ENCODE measurements at regions not wholly inside any gene's neighbourhood (a gene's known extent, or its start where the extent isn't known, plus 50 kb on each side); places are given as distances from the start of the nearest gene placed in this dataset.
"Not testable (repeated sequence)": the region's sequence is repeated elsewhere in the genome, so short reads cannot be mapped to it uniquely, and the experiment has no call there.

DNA sequence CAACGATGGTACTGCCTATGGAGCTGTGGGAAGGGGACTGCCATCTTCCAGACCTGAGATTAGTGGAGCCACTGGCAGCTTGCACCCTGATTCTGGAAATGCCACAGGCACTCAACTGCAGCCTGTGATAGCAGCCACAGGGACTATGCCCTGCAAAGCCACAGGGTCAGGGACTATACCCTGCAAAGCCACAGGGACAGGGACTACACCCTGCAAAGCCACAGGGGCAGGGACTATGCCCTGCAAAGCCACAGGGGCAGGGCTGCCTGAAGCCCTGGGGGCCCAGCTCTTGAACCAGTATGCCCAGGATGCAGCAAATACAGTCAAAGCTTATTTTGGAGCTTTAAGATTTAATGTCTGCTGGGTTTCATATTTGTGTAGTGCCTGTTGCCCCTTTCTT lies 346.6 kb downstream of the C6orf118 start (continued):
- no peak for TF ChIP-seq ZFP3 (CRISPR knock-in tag; IDR thresholded peaks at IDR 0.05)
- TF ChIP-seq, protein P1, sequence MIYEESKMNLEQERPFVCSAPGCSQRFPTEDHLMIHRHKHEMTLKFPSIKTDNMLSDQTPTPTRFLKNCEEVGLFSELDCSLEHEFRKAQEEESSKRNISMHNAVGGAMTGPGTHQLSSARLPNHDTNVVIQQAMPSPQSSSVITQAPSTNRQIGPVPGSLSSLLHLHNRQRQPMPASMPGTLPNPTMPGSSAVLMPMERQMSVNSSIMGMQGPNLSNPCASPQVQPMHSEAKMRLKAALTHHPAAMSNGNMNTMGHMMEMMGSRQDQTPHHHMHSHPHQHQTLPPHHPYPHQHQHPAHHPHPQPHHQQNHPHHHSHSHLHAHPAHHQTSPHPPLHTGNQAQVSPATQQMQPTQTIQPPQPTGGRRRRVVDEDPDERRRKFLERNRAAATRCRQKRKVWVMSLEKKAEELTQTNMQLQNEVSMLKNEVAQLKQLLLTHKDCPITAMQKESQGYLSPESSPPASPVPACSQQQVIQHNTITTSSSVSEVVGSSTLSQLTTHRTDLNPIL (CRISPR knock-in tag; IDR thresholded peaks at IDR 0.05; ENCODE audit: low read depth) = no peak
- no peak for TF ChIP-seq ZFP30 (CRISPR knock-in tag; IDR thresholded peaks at IDR 0.05)
- TF ChIP-seq, protein P2, sequence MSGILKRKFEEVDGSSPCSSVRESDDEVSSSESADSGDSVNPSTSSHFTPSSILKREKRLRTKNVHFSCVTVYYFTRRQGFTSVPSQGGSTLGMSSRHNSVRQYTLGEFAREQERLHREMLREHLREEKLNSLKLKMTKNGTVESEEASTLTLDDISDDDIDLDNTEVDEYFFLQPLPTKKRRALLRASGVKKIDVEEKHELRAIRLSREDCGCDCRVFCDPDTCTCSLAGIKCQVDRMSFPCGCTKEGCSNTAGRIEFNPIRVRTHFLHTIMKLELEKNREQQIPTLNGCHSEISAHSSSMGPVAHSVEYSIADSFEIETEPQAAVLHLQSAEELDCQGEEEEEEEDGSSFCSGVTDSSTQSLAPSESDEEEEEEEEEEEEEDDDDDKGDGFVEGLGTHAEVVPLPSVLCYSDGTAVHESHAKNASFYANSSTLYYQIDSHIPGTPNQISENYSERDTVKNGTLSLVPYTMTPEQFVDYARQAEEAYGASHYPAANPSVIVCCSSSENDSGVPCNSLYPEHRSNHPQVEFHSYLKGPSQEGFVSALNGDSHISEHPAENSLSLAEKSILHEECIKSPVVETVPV (CRISPR knock-in tag; IDR thresholded peaks at IDR 0.05) = no peak
- no peak for TF ChIP-seq BACH2 (CRISPR knock-in tag; IDR thresholded peaks at IDR 0.05; ENCODE audit: borderline replicate concordance)
- no peak for TF ChIP-seq CSDC2 (CRISPR knock-in tag; IDR thresholded peaks at IDR 0.05)

DNA sequence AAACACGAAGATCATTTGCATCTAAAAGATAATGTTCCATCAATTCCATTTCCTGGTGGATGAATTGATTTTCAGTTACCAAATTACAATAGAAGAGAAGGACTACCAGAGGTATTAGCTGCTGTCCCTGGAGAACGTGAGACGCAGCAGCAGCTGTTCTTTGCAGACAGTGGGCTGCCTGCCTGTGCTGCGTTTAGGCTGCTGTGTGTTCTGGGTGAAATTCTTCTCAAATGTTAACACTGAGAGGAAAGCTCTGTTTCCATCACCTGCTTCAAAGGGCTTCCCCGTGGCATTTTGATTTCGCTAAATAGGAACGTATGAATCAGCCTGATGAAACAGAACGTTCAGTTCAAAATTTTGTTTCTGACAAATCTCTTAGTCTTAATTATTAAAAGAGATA lies 362.2 kb downstream of the C6orf118 start:
- TF ChIP-seq CSDC2 (CRISPR knock-in tag; IDR thresholded peaks at IDR 0.05) (no peak), ZC3H10 (CRISPR knock-in tag; IDR thresholded peaks at IDR 0.05) (no peak), SNAI2 (CRISPR knock-in tag; IDR thresholded peaks at IDR 0.05) (no peak), TCF4 (CRISPR knock-in tag; IDR thresholded peaks at IDR 0.05; ENCODE audit: borderline replicate concordance) (no peak), ZNF70 (CRISPR knock-in tag; IDR thresholded peaks at IDR 0.05) (no peak), TOX (CRISPR knock-in tag; IDR thresholded peaks at IDR 0.05; ENCODE audit: borderline replicate concordance) (no peak), ISL1 (CRISPR knock-in tag; IDR thresholded peaks at IDR 0.05) (no peak), ESRRG (CRISPR knock-in tag; IDR thresholded peaks at IDR 0.05) (no peak), OSR1 (CRISPR knock-in tag; IDR thresholded peaks at IDR 0.05) (no peak)
- ATAC-seq = no peak

DNA sequence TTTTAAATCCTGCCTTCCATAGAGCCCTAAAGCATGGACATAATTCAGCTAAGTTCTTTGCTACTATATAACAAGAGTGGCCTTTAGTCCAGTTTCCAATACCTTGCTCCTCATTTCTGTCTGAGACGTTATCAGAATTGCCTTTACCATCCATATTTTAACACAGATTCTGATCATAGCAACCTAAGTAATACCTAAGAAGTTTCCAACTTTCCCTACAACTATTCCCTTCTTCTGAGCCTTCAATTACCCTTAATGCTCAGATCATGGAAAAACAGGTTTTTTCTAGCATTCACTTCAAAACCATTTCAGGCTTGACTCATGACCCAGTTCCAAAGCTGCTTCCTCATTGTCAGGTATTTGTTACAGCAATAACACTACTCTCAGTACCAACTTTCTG lies 367.1 kb downstream of the C6orf118 start:
- ATAC-seq = no peak
- TF ChIP-seq, protein P3, sequence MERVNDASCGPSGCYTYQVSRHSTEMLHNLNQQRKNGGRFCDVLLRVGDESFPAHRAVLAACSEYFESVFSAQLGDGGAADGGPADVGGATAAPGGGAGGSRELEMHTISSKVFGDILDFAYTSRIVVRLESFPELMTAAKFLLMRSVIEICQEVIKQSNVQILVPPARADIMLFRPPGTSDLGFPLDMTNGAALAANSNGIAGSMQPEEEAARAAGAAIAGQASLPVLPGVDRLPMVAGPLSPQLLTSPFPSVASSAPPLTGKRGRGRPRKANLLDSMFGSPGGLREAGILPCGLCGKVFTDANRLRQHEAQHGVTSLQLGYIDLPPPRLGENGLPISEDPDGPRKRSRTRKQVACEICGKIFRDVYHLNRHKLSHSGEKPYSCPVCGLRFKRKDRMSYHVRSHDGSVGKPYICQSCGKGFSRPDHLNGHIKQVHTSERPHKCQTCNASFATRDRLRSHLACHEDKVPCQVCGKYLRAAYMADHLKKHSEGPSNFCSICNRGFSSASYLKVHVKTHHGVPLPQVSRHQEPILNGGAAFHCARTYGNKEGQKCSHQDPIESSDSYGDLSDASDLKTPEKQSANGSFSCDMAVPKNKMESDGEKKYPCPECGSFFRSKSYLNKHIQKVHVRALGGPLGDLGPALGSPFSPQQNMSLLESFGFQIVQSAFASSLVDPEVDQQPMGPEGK (CRISPR knock-in tag; IDR thresholded peaks at IDR 0.05; ENCODE audit: borderline replicate concordance) = no peak

DNA sequence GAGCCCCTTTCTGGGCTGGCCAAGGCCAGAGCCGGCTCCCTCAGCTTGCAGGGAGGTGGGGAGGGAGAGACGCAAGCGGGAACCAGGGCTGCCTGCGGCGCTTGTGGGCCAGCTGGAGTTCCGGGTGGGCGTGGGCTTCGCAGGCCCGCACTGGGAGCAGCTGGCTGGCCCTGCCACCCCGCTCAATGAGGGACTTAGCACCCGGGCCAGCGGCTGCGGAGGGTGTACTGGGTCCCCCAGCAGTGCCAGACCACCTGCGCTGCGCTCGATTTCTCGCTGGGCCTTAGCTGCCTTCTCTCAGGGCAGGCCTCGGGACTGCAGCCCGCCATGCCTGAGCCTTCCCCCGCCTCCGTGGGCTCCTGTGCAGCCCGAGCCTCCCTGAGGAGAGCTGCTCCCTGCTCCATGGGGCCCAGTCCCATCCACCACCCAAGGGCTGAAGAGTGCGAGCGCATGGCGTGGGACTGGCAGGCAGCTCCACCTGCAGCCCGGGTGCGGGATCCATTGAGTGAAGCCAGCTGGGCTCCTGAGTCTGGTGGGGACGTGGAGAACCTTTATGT lies 376.1 kb downstream of the C6orf118 start:
- not testable (repeated sequence) for ATAC-seq

DNA sequence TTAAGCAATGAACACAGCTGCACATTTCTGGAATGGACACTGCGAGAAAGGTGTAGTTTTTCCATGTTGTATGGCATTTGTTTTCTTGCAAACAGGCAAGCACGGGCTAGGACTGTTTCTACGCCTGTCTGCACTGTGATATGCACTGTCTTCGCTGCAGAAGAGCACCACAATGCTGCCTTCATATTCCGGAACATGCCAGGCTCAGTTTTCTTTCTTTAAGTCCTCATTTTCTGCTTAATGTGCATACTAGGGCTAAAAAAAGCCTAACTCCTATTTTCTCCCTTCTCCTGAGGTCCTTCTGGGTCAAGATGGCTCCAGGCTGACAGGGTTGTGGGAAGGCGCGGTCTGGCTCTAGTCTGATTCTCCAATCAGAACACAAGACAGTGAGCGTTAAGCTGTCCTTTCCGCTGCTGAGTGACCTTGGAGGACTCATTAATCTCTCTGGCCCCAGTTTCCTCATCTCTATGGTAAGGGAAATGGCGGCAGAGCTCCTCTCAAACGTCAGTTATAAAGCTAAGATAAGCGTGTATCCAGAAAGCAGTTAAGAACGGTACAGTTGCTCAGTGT lies 379.9 kb downstream of the C6orf118 start:
- ATAC-seq = no peak

More for the DNA sequence above, 379.9 kb downstream of the C6orf118 start:
- TF ChIP-seq PPARA (CRISPR knock-in tag; IDR thresholded peaks at IDR 0.05; ENCODE audit: borderline replicate concordance) (no peak), SNAI2 (CRISPR knock-in tag; IDR thresholded peaks at IDR 0.05) (no peak), BACH2 (CRISPR knock-in tag; IDR thresholded peaks at IDR 0.05; ENCODE audit: borderline replicate concordance) (no peak), GLIS3 (CRISPR knock-in tag; IDR thresholded peaks at IDR 0.05) (no peak), ZNF70 (CRISPR knock-in tag; IDR thresholded peaks at IDR 0.05) (no peak), ZC3H10 (CRISPR knock-in tag; IDR thresholded peaks at IDR 0.05) (no peak), TOX (CRISPR knock-in tag; IDR thresholded peaks at IDR 0.05; ENCODE audit: borderline replicate concordance) (no peak), ZNF565 (CRISPR knock-in tag; conservative IDR thresholded peaks at IDR 0.05; ENCODE audit: low read depth) (no peak), ZFP3 (CRISPR knock-in tag; IDR thresholded peaks at IDR 0.05) (no peak), ZNF8 (CRISPR knock-in tag; IDR thresholded peaks at IDR 0.05) (no peak), RARB (CRISPR knock-in tag; IDR thresholded peaks at IDR 0.05) (no peak)
- TF ChIP-seq, protein P1 (CRISPR knock-in tag; IDR thresholded peaks at IDR 0.05; ENCODE audit: low read depth) = no peak
- TF ChIP-seq, protein P4, sequence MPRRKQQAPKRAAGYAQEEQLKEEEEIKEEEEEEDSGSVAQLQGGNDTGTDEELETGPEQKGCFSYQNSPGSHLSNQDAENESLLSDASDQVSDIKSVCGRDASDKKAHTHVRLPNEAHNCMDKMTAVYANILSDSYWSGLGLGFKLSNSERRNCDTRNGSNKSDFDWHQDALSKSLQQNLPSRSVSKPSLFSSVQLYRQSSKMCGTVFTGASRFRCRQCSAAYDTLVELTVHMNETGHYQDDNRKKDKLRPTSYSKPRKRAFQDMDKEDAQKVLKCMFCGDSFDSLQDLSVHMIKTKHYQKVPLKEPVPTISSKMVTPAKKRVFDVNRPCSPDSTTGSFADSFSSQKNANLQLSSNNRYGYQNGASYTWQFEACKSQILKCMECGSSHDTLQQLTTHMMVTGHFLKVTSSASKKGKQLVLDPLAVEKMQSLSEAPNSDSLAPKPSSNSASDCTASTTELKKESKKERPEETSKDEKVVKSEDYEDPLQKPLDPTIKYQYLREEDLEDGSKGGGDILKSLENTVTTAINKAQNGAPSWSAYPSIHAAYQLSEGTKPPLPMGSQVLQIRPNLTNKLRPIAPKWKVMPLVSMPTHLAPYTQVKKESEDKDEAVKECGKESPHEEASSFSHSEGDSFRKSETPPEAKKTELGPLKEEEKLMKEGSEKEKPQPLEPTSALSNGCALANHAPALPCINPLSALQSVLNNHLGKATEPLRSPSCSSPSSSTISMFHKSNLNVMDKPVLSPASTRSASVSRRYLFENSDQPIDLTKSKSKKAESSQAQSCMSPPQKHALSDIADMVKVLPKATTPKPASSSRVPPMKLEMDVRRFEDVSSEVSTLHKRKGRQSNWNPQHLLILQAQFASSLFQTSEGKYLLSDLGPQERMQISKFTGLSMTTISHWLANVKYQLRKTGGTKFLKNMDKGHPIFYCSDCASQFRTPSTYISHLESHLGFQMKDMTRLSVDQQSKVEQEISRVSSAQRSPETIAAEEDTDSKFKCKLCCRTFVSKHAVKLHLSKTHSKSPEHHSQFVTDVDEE (CRISPR knock-in tag; IDR thresholded peaks at IDR 0.05) = no peak

Data from SK-N-SH treated with all-trans-retinoic acid at 6 μM for 48 hours (cell line).